K562 (cell line): ENCODE measurements at regions not wholly inside any gene's neighbourhood (a gene's known extent, or its start where the extent isn't known, plus 50 kb on each side); places are given as distances from the start of the nearest gene placed in this dataset.

Experiments
- ATAC-seq: fragments of 200-7000 bp; cut with Tn5 transposase; 3 replicates; pipeline ENCODE4 v1.9.1; 2020; ENCODE audit warnings: moderate library complexity
- BruUV-seq: library from RNA; stranded (reverse); fragments of 400-500 nt; replicated peaks from 2 replicates; lab custom pipeline; 2021; lab: Mats Ljungman, UMichigan
- CTCF ChIA-PET: fragments of 300-600 bp; formaldehyde crosslinking; extraction: SDS; loops from one replicate; lab custom pipeline; 2021; ENCODE audit warnings: low intra/inter-chr PET ratio; lab: Yijun Ruan, JAX
- POLR2A ChIA-PET: fragments of 300-600, 350-650 bp; sonication (Branson Sonifier 250); formaldehyde crosslinking; extraction: SDS; loops from one replicate; lab custom pipeline; 2021; ENCODE audit warnings: antibody characterized with exemption, inconsistent platforms; lab: Yijun Ruan, JAX
- DNase-seq, 4 experiments: peaks; one replicate each; pipeline versions ENCODE4 v3.0.0 to v3.0.0-alpha.2; 2011 to 2018; ENCODE audit warnings: low spot score in 3 of 4, mixed read lengths in 3 of 4; ENCODE audit errors: extremely low read depth in 1 of 4
- FAIRE-seq: peaks from 2 replicates; lab custom pipeline; 2011; peaks lifted over from hg19 to GRCh38; lab: Jason Lieb, UNC
- H2AFZ ChIP-seq: 2 replicates; pipeline ENCODE4 v1.6.0; 2011; ENCODE audit warnings: low read depth, low read length, control low read depth, inconsistent platforms
- H3K27ac ChIP-seq: fragments of 200-600 bp; 3 replicates; pipeline ENCODE4 v1.8.0; 2011; ENCODE audit warnings: low read depth, mild to moderate bottlenecking, control low read depth, inconsistent platforms, low read length, moderate library complexity, mixed read lengths; ENCODE audit errors: extremely low read depth
- H3K27me3 ChIP-seq, 2 experiments: fragments of 300-600 bp in 1 of 2; 2 replicates in 1 of 2; 3 replicates in 1 of 2; pipeline versions ENCODE4 v1.6.0 to v1.8.0; 2011; ENCODE audit warnings: inconsistent platforms in 2 of 2, low read length in 2 of 2, mild to moderate bottlenecking in 1 of 2, mixed read lengths in 1 of 2, moderate library complexity in 1 of 2; ENCODE audit not compliant: control insufficient read depth in 2 of 2, insufficient read depth in 2 of 2
- H3K36me3 ChIP-seq: fragments of 300-600 bp; 3 replicates; pipeline ENCODE4 v1.8.0; 2011; ENCODE audit warnings: mild to moderate bottlenecking, low read length, inconsistent platforms; ENCODE audit not compliant: control insufficient read depth, insufficient read depth
- H3K4me1 ChIP-seq, 2 experiments: fragments of 200-600 bp in 1 of 2; replicated peaks in 1 of 2; 2 replicates in 1 of 2; 3 replicates in 1 of 2; pipeline versions ENCODE4 v1.5.1 to v1.8.0; 2011; ENCODE audit warnings: inconsistent platforms in 2 of 2, low read length in 2 of 2, mild to moderate bottlenecking in 1 of 2, mixed read lengths in 1 of 2, moderate library complexity in 1 of 2; ENCODE audit not compliant: control insufficient read depth in 2 of 2, insufficient read depth in 2 of 2
- H3K4me2 ChIP-seq: 2 replicates; pipeline ENCODE4 v1.6.1; 2011; ENCODE audit warnings: low read length, control low read depth, inconsistent platforms, mixed read lengths; ENCODE audit not compliant: insufficient read depth
- H3K4me3 ChIP-seq: fragments of 200-600 bp; sonication (generic), shearing (Covaris generic); 2 replicates; pipeline ENCODE4 v1.5.1; 2016; ENCODE audit warnings: control low read depth, inconsistent platforms
- H3K79me2 ChIP-seq: fragments of 200-600 bp; 3 replicates; pipeline ENCODE4 v1.8.0; 2011; ENCODE audit warnings: low read length, inconsistent platforms; ENCODE audit not compliant: control insufficient read depth, insufficient read depth
- H3K9ac ChIP-seq, 2 experiments: 2 replicates each; pipeline versions ENCODE4 v1.6.0 to v1.6.1; 2011; ENCODE audit warnings: low read depth in 2 of 2, low read length in 2 of 2, control low read depth in 1 of 2, inconsistent platforms in 1 of 2, mild to moderate bottlenecking in 1 of 2, mixed read lengths in 1 of 2; ENCODE audit not compliant: insufficient read depth in 1 of 2
- H3K9me1 ChIP-seq: one replicate; pipeline ENCODE4 v1.6.0; 2011; ENCODE audit warnings: inconsistent platforms, mild to moderate bottlenecking, low read length, moderate library complexity; ENCODE audit not compliant: control insufficient read depth, insufficient read depth
- H3K9me3 ChIP-seq: replicated peaks from 2 replicates; pipeline ENCODE4 v1.5.1; 2011; ENCODE audit warnings: low read depth, low read length, inconsistent platforms; ENCODE audit not compliant: control insufficient read depth, insufficient read depth
- H4K20me1 ChIP-seq: replicated peaks from 2 replicates; pipeline ENCODE4 v1.6.1; 2011; ENCODE audit warnings: low read length, inconsistent platforms, mixed read lengths; ENCODE audit not compliant: control insufficient read depth, insufficient read depth
- RERE ChIP-seq: sonication (generic); formaldehyde crosslinking; IDR thresholded peaks from 2 replicates; pipeline ENCODE4 v1.8.0; 2023; ENCODE audit warnings: missing genetic modification reagents, mild to moderate bottlenecking, borderline replicate concordance
- SIRT6 ChIP-seq: IDR thresholded peaks from one replicate; pipeline ENCODE4 v1.6.1; 2012; ENCODE audit warnings: low read depth, mild to moderate bottlenecking, control low read depth, inconsistent platforms, low read length, moderate library complexity
- TCFL5 ChIP-seq: fragments of 250-450 bp; sonication (Bioruptor Pico); conservative IDR thresholded peaks from 2 replicates; pipeline ENCODE4 v1.6.1; 2021; ENCODE audit warnings: mild to moderate bottlenecking, moderate library complexity, matching md5 sums
- ZZZ3 ChIP-seq: fragments of 450-650 bp; IDR thresholded peaks from 2 replicates; pipeline ENCODE4 v1.6.1; 2016; ENCODE audit warnings: antibody characterized with exemption, mild to moderate bottlenecking, moderate library complexity
- WGBS: fragments of 100-300 bp; shearing (Covaris generic); methylation state at CpG from one replicate; pipeline ENCODE4 v1.1.6; 2016; ENCODE audit warnings: low coverage, mixed read lengths; ENCODE audit not compliant: insufficient coverage; ENCODE audit errors: missing lambda C conversion rate; 5-methylcytosine and 5-hydroxymethylcytosine counted together
- in situ Hi-C: fragments of 300-500 bp; cut with MboI; formaldehyde crosslinking; loops from 4 replicates; pipeline ENCODE4 v1.15.0; 2018; ENCODE audit warnings: inconsistent platforms, mixed read lengths
- intact Hi-C: fragments of 100-400 bp; cut with micrococcal nuclease; formaldehyde crosslinking; loops from 2 replicates; pipeline ENCODE4 v1.14.2; 2022

DNA sequence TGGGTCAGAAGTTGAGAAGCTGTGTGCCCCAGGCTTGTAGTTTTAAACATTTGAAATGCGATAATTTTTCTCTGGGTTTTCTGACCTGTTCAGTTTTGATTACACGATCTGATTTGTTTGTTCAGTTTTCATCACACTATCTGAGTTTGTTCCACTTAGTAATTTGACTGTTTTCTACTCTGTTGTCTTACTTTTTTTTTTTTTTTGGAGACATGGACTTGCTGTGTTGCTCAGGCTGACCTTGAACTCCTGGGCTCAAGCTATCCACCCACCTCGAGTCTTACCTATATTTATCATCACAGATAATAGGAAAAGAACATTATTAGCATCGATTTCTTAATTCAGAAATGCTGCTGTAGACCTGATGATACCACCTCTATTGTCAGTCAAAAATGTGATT lies 379.1 kb downstream of the UTRN start:
- no peaks in the 10 kb centered on the region; a peak in 1 of 5 replicates for H3K4me1 ChIP-seq
- no TSS peak for BruUV-seq
- FAIRE-seq (no peak), ATAC-seq (no peak), DNase-seq (no peak)
- H3K4me2 ChIP-seq = no peak overlapping the region
- H3K79me2 ChIP-seq = no peaks in the 10 kb centered on the region
- H2AFZ ChIP-seq = no peak overlapping the region
- intact Hi-C loops = no loop called here
- H3K4me3 ChIP-seq = no peak overlapping the region
- in situ Hi-C loops = no loop called here
- H3K27ac ChIP-seq = no peak overlapping the region
- ChIA-PET CTCF (no interaction called here), POLR2A (no interaction called here)
- H3K27me3 ChIP-seq = no peaks in the 10 kb centered on the region
- TF ChIP-seq TCFL5 (CRISPR knock-in tag) = no peak
- no peak for TF ChIP-seq RERE
- TF ChIP-seq ZZZ3 = no peak
- no peak for TF ChIP-seq SIRT6
- H4K20me1 ChIP-seq = no peaks in the 10 kb centered on the region
- WGBS = 15% methylated on average over 4 of the region's 4 CpGs
- no peaks in the 10 kb centered on the region for H3K9me3 ChIP-seq
- H3K36me3 ChIP-seq = no peaks in the 10 kb centered on the region
- no peaks in the 10 kb centered on the region for H3K9me1 ChIP-seq
- no peak overlapping the region for H3K9ac ChIP-seq
